Chondrocyte (in vitro differentiated cells): ENCODE measurements at regions not wholly inside any gene's neighbourhood (a gene's known extent, or its start where the extent isn't known, plus 50 kb on each side); places are given as distances from the start of the nearest gene placed in this dataset.

ENCODE experiments used
- DNase-seq: peaks from one replicate; pipeline ENCODE4 v3.0.0; 2021; ENCODE audit warnings: mixed read lengths, low spot score
- H3K27ac Mint-ChIP-seq: one replicate; pipeline ENCODE4 v1.8.0; 2021; ENCODE audit warnings: mild to moderate bottlenecking, moderate library complexity, mixed read lengths; ENCODE audit not compliant: unreplicated experiment
- H3K27me3 Mint-ChIP-seq: 2 replicates; pipeline ENCODE4 v1.8.0; 2021; ENCODE audit warnings: low read depth, mixed read lengths
- H3K36me3 Mint-ChIP-seq: 2 replicates; pipeline ENCODE4 v1.8.0; 2021; ENCODE audit warnings: low read depth, mixed read lengths
- H3K4me1 Mint-ChIP-seq: 2 replicates; pipeline ENCODE4 v1.8.0; 2021; ENCODE audit warnings: low read depth, mild to moderate bottlenecking, mixed read lengths
- H3K4me3 Mint-ChIP-seq: one replicate; pipeline ENCODE4 v1.8.0; 2021; ENCODE audit warnings: mild to moderate bottlenecking, moderate library complexity, mixed read lengths; ENCODE audit not compliant: unreplicated experiment
- H3K9me3 Mint-ChIP-seq: 2 replicates; pipeline ENCODE4 v1.8.0; 2021; ENCODE audit warnings: low read depth, mixed read lengths
- TF ChIP-seq, protein P1 (sequence below): fragments of 200-600 bp; sonication (generic); IDR thresholded peaks from 2 replicates; pipeline ENCODE4 v1.5.0; 2021; ENCODE audit warnings: antibody characterized with exemption, mild to moderate bottlenecking, moderate library complexity

DNA sequence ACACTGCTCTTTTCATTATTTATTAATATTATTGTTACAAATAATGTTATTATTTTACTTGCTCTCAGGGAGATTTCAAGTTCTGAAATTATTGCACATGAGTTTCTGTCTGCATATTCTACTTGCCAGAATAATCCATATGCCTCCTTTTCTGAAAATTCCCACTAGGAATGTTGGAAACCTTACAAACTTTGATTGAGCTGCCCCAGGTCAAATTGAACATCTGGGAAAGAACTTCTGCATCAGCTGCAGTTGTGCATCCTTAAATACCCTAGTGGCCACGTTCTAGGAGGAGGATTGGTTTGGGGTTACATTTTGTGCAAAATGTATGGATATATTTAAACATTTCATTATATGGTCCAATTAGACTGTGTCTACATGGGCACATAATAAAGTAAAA lies 1302.7 kb upstream of the PIK3C3 start:
- no peaks in the 10 kb centered on the region for H3K36me3 Mint-ChIP-seq
- no peak overlapping the region for H3K27ac Mint-ChIP-seq
- H3K4me3 Mint-ChIP-seq: no peak overlapping the region
- H3K4me1 Mint-ChIP-seq: no peaks in the 10 kb centered on the region
- H3K9me3 Mint-ChIP-seq: peaks cover 6% of the 10 kb centered on the region
- H3K27me3 Mint-ChIP-seq: no peaks in the 10 kb centered on the region
- no peak for DNase-seq
- TF ChIP-seq, protein P1, sequence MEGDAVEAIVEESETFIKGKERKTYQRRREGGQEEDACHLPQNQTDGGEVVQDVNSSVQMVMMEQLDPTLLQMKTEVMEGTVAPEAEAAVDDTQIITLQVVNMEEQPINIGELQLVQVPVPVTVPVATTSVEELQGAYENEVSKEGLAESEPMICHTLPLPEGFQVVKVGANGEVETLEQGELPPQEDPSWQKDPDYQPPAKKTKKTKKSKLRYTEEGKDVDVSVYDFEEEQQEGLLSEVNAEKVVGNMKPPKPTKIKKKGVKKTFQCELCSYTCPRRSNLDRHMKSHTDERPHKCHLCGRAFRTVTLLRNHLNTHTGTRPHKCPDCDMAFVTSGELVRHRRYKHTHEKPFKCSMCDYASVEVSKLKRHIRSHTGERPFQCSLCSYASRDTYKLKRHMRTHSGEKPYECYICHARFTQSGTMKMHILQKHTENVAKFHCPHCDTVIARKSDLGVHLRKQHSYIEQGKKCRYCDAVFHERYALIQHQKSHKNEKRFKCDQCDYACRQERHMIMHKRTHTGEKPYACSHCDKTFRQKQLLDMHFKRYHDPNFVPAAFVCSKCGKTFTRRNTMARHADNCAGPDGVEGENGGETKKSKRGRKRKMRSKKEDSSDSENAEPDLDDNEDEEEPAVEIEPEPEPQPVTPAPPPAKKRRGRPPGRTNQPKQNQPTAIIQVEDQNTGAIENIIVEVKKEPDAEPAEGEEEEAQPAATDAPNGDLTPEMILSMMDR: no peak

- Mint-ChIP-seq H3K27ac (no peak overlapping the region), H3K27me3 (no peaks in the 10 kb centered on the region), H3K9me3 (peaks cover 5% of the 10 kb centered on the region), H3K4me1 (no peaks in the 10 kb centered on the region), H3K4me3 (no peak overlapping the region), H3K36me3 (no peaks in the 10 kb centered on the region)
- no peak for DNase-seq
- TF ChIP-seq, protein P1: no peak
These were observed 1303.9 kb upstream of the PIK3C3 start for GRCh38 chr18:40651163-40651562.

- H3K27me3 Mint-ChIP-seq: no peaks in the 10 kb centered on the region
- no peaks in the 10 kb centered on the region for H3K36me3 Mint-ChIP-seq
- H3K9me3 Mint-ChIP-seq: no peaks in the 10 kb centered on the region
- TF ChIP-seq, protein P1: no peak
- no peak overlapping the region for H3K27ac Mint-ChIP-seq
- H3K4me1 Mint-ChIP-seq: no peaks in the 10 kb centered on the region
- no peak for DNase-seq
- H3K4me3 Mint-ChIP-seq: no peak overlapping the region
These were observed 1312.3 kb upstream of the PIK3C3 start for GRCh38 chr18:40642692-40643229.

DNA sequence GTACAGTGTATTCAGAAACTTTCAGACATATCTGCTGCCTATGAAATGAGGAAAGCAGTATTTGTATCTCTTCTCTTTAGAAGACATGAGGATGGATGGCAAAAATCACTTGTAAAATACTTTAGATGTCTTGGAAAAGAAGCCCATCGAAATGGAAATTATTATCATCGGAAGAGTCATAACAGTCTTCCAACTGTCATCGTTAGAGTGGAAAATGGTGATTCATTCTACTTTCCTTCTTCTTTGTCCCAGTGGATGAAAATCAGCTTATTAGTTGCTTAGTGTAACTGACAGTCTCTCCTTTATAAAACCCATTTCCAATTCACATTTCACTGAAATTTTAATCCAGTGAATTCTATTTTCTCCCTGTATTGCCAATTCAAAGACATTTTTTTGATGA lies 1323.7 kb upstream of the PIK3C3 start:
- TF ChIP-seq, protein P1: no peak
- H3K27me3 Mint-ChIP-seq: no peaks in the 10 kb centered on the region
- no peaks in the 10 kb centered on the region for H3K4me1 Mint-ChIP-seq
- H3K9me3 Mint-ChIP-seq: no peaks in the 10 kb centered on the region
- no peak for DNase-seq
- no peaks in the 10 kb centered on the region for H3K36me3 Mint-ChIP-seq
- no peak overlapping the region for H3K27ac Mint-ChIP-seq
- H3K4me3 Mint-ChIP-seq: no peak overlapping the region

DNA sequence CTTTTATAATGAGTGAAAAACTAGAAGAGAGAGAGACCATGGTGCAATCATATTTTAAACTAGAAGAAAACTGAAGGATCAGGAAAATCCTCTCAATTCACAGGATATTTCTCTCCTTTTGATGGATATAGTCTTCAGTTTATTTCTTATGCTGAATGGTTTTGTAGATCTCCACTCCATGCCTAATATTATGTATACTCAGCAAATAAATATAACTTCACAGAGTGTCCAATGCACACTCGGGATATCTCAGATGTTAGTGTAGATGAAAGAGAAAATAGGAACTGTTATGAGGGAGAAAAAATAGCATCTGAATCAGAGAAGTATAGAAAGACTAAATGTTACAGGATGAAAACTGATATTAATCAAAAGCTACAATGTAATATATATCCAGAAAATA lies 1324.5 kb upstream of the PIK3C3 start:
- no peaks in the 10 kb centered on the region for H3K9me3 Mint-ChIP-seq
- DNase-seq: no peak
- no peaks in the 10 kb centered on the region for H3K4me1 Mint-ChIP-seq
- TF ChIP-seq, protein P1: no peak
- no peak overlapping the region for H3K27ac Mint-ChIP-seq
- no peaks in the 10 kb centered on the region for H3K27me3 Mint-ChIP-seq
- H3K36me3 Mint-ChIP-seq: no peaks in the 10 kb centered on the region
- no peak overlapping the region for H3K4me3 Mint-ChIP-seq
